Loucy (cell line): ENCODE measurements at regions not wholly inside any gene's neighbourhood (a gene's known extent, or its start where the extent isn't known, plus 50 kb on each side); places are given as distances from the start of the nearest gene placed in this dataset.

Experiments used
- H2AFZ ChIP-seq: fragments of 200-600 bp; sonication (generic); 2 replicates; pipeline ENCODE4 v1.6.0; 2016; ENCODE audit warnings: antibody characterized with exemption, mild to moderate bottlenecking, low read length, moderate library complexity
- H3F3A ChIP-seq: fragments of 200-600 bp; 2 replicates; pipeline ENCODE4 v1.6.0; 2016; ENCODE audit warnings: antibody characterized with exemption, low read depth, mild to moderate bottlenecking
- H3K27me3 ChIP-seq: fragments of 200-600 bp; sonication (generic); 2 replicates; pipeline ENCODE4 v1.6.1; 2014; ENCODE audit warnings: low read length, mild to moderate bottlenecking; ENCODE audit not compliant: insufficient read depth, poor library complexity, severe bottlenecking
- H3K36me3 ChIP-seq: fragments of 200-600 bp; sonication (generic); 2 replicates; pipeline ENCODE4 v1.6.1; 2016; ENCODE audit warnings: low read length; ENCODE audit not compliant: insufficient read depth
- H3K4me1 ChIP-seq: fragments of 200-600 bp; sonication (generic); 2 replicates; pipeline ENCODE4 v1.5.1; 2014; ENCODE audit warnings: low read length, mild to moderate bottlenecking; ENCODE audit not compliant: insufficient read depth, poor library complexity, severe bottlenecking
- H3K4me2 ChIP-seq: fragments of 200-600 bp; sonication (generic); 2 replicates; pipeline ENCODE4 v1.6.0; 2014; ENCODE audit warnings: antibody characterized with exemption, low read length, low read depth, mild to moderate bottlenecking; ENCODE audit not compliant: poor library complexity, severe bottlenecking
- H3K4me3 ChIP-seq: fragments of 200-600 bp; sonication (generic); 2 replicates; pipeline ENCODE4 v1.5.1; 2014; ENCODE audit warnings: low read length, mild to moderate bottlenecking, mixed read lengths; ENCODE audit not compliant: poor library complexity, severe bottlenecking
- H3K79me2 ChIP-seq: fragments of 200-600 bp; sonication (generic); 2 replicates; pipeline ENCODE4 v1.6.1; 2014; ENCODE audit warnings: low read length; ENCODE audit not compliant: insufficient read depth
- H3K9ac ChIP-seq: fragments of 200-600 bp; sonication (generic); 2 replicates; pipeline ENCODE4 v1.6.0; 2014; ENCODE audit warnings: mild to moderate bottlenecking, low read depth, low read length, moderate library complexity; ENCODE audit not compliant: poor library complexity, severe bottlenecking
- H3K9me2 ChIP-seq: fragments of 200-600 bp; sonication (generic); replicated peaks from 2 replicates; pipeline ENCODE4 v1.6.1; 2016; ENCODE audit warnings: low read depth, low read length, mixed read lengths
- H3K9me3 ChIP-seq: fragments of 200-600 bp; sonication (generic); 2 replicates; pipeline ENCODE4 v1.6.1; 2014; ENCODE audit warnings: mild to moderate bottlenecking, antibody characterized with exemption, low read length, low read depth; ENCODE audit not compliant: insufficient read depth
- H4K20me1 ChIP-seq: fragments of 200-600 bp; sonication (generic); 2 replicates; pipeline ENCODE4 v1.6.0; 2014; ENCODE audit warnings: antibody characterized with exemption, low read length, mild to moderate bottlenecking; ENCODE audit not compliant: insufficient read depth, poor library complexity, severe bottlenecking
- EZH2phosphoT487 ChIP-seq: fragments of 200-600 bp; IDR thresholded peaks from 2 replicates; pipeline ENCODE4 v1.6.1; 2018; ENCODE audit warnings: antibody characterized with exemption, mild to moderate bottlenecking, moderate library complexity, borderline replicate concordance
- TF ChIP-seq, protein P1 (sequence below): fragments of 200-600 bp; sonication (generic); conservative IDR thresholded peaks from 2 replicates; pipeline ENCODE4 v1.5.1; 2014; ENCODE audit warnings: mild to moderate bottlenecking, antibody characterized with exemption, low read length

DNA sequence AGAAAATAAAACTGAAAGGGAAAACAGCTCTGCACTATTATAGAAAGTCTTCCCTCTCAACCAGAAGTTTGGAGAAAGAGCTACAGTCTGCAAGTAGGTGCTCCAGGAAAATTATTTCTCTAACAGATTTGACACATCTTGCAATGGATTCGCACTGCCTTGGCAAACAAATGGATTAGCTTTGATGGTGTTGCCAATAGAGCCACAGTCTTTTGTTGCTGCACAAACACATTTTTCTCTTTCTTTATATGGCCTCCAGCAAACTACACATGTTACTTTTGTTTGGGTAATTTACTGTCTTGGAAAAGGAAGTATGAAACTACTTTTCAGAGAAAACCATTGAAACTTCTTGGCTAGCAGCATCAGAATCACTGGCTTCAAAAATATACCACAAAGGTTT lies 523.1 kb downstream of the EFNA5 start:
- H4K20me1 ChIP-seq, result no peaks in the 10 kb centered on the region

DNA sequence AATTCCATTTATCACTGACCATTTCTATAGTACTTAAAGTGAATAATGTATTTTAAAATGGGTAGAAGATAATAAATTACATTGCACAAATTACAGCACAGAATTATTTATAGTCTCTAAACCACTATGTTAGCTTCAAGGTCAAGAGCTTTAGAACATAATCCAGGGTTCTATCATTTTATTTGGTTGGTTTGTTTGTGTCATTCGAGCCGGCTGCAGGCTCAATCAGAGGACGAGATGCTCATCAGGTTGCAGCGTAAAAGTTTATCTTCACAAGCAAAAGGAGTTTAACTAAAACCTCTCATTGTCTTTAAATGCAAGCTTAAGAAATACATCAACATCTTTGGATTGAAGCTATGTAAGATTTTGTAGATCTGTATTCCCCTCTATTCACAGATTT lies 523.8 kb downstream of the EFNA5 start:
- no peaks in the 10 kb centered on the region for H3K79me2 ChIP-seq
- no peak for TF ChIP-seq EZH2phosphoT487
- TF ChIP-seq, protein P1, sequence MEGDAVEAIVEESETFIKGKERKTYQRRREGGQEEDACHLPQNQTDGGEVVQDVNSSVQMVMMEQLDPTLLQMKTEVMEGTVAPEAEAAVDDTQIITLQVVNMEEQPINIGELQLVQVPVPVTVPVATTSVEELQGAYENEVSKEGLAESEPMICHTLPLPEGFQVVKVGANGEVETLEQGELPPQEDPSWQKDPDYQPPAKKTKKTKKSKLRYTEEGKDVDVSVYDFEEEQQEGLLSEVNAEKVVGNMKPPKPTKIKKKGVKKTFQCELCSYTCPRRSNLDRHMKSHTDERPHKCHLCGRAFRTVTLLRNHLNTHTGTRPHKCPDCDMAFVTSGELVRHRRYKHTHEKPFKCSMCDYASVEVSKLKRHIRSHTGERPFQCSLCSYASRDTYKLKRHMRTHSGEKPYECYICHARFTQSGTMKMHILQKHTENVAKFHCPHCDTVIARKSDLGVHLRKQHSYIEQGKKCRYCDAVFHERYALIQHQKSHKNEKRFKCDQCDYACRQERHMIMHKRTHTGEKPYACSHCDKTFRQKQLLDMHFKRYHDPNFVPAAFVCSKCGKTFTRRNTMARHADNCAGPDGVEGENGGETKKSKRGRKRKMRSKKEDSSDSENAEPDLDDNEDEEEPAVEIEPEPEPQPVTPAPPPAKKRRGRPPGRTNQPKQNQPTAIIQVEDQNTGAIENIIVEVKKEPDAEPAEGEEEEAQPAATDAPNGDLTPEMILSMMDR, result no peak
- no peaks in the 10 kb centered on the region for H3K27me3 ChIP-seq
- no peak overlapping the region for H3K4me3 ChIP-seq
- H3K9me2 ChIP-seq, result no peaks in the 10 kb centered on the region
- H3K4me2 ChIP-seq, result no peak overlapping the region
- H3K36me3 ChIP-seq, result no peaks in the 10 kb centered on the region
- no peaks in the 10 kb centered on the region for H3K9me3 ChIP-seq
- H3K4me1 ChIP-seq, result no peaks in the 10 kb centered on the region
- no peak overlapping the region for H3K9ac ChIP-seq
- no peaks in the 10 kb centered on the region for H3F3A ChIP-seq
- H4K20me1 ChIP-seq, result no peaks in the 10 kb centered on the region
- H2AFZ ChIP-seq, result no peak overlapping the region

More for the DNA sequence above, 523.1 kb downstream of the EFNA5 start:
- H3K4me1 ChIP-seq, result no peaks in the 10 kb centered on the region
- H3F3A ChIP-seq, result no peaks in the 10 kb centered on the region
- no peaks in the 10 kb centered on the region for H3K9me2 ChIP-seq
- TF ChIP-seq, protein P1, result no peak
- no peak for TF ChIP-seq EZH2phosphoT487
- no peaks in the 10 kb centered on the region for H3K79me2 ChIP-seq
- H3K36me3 ChIP-seq, result no peaks in the 10 kb centered on the region
- H2AFZ ChIP-seq, result no peak overlapping the region
- no peak overlapping the region for H3K4me2 ChIP-seq
- H3K4me3 ChIP-seq, result no peak overlapping the region
- H3K9ac ChIP-seq, result no peak overlapping the region
- H3K9me3 ChIP-seq, result no peaks in the 10 kb centered on the region
- no peaks in the 10 kb centered on the region for H3K27me3 ChIP-seq

DNA sequence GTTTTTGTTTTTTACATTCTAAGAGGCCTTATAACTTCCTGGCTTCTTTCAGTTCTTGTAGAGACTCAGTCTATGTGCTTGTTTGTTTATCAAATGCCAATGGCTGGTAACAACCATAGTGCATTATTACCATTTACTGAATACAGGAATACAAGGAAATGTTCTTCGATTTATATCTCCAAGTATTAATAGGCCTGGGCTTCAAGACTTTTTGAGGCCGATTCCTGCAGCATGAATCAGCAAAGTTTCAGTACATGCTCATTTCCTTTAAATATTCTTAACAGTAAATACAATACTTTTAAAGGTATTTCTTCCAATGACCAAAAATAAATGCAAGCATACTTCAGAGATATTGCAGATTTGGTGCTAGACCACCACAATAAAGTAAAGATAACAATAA lies 535.3 kb downstream of the EFNA5 start:
- H3K4me1 ChIP-seq, result no peaks in the 10 kb centered on the region
- no peaks in the 10 kb centered on the region for H4K20me1 ChIP-seq
- H3K79me2 ChIP-seq, result no peaks in the 10 kb centered on the region
- H3K9me3 ChIP-seq, result no peaks in the 10 kb centered on the region
- no peak for TF ChIP-seq EZH2phosphoT487
- TF ChIP-seq, protein P1, result no peak
- no peak overlapping the region for H3K4me2 ChIP-seq
- H2AFZ ChIP-seq, result no peak overlapping the region
- no peaks in the 10 kb centered on the region for H3F3A ChIP-seq
- no peak overlapping the region for H3K4me3 ChIP-seq
- no peaks in the 10 kb centered on the region for H3K9me2 ChIP-seq
- no peak overlapping the region for H3K9ac ChIP-seq
- no peaks in the 10 kb centered on the region for H3K36me3 ChIP-seq
- H3K27me3 ChIP-seq, result no peaks in the 10 kb centered on the region
